Vagina (tissue), 2 donors: ENCODE measurements at regions not wholly inside any gene's neighbourhood (a gene's known extent, or its start where the extent isn't known, plus 50 kb on each side); places are given as distances from the start of the nearest gene placed in this dataset.

Experiments
- POLR2A ChIP-seq, 2 donors: fragments of 450-650 bp; IDR thresholded peaks; one replicate each; pipeline ENCODE4 v1.6.1; 2017; ENCODE audit warnings: antibody characterized with exemption in 2 of 2, mild to moderate bottlenecking in 2 of 2, moderate library complexity in 2 of 2
- POLR2AphosphoS5 ChIP-seq, 2 donors: sonication (generic); formaldehyde crosslinking; IDR thresholded peaks; one replicate each; pipeline ENCODE4 v1.9.0; 2017; ENCODE audit warnings: antibody characterized with exemption in 2 of 2, mild to moderate bottlenecking in 2 of 2, low read depth in 1 of 2; ENCODE audit not compliant: insufficient read depth in 1 of 2
- TF ChIP-seq, protein P1 (sequence below), 3 experiments: fragments of 450-650 bp in 2 of 3; fragments of 200-600 bp in 1 of 3; sonication (generic) in 1 of 3; IDR thresholded peaks; one replicate each; pipeline ENCODE4 v1.5.1; 2017 to 2019; ENCODE audit warnings: antibody characterized with exemption in 3 of 3, mild to moderate bottlenecking in 2 of 3, moderate library complexity in 2 of 3

DNA sequence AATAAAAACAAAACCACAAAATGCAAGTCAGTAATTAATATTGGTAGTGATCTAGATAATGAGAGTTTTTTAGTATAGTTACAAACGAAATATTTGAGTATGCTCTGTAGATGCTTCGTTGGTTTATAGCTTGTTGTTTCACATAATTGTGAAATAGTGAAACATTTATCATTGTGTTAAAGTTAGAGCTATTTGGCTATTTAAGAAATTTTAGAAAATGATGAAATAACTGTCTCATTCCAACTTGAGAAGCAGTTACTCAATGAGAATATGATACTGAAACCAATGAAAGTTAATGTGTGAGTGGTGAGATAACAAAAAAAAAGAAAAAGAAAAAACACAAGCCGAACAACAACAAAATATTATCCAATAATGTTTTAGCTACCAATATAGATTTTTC is 475.6 kb upstream of the ZEB2 start:
- TF ChIP-seq, protein P1, sequence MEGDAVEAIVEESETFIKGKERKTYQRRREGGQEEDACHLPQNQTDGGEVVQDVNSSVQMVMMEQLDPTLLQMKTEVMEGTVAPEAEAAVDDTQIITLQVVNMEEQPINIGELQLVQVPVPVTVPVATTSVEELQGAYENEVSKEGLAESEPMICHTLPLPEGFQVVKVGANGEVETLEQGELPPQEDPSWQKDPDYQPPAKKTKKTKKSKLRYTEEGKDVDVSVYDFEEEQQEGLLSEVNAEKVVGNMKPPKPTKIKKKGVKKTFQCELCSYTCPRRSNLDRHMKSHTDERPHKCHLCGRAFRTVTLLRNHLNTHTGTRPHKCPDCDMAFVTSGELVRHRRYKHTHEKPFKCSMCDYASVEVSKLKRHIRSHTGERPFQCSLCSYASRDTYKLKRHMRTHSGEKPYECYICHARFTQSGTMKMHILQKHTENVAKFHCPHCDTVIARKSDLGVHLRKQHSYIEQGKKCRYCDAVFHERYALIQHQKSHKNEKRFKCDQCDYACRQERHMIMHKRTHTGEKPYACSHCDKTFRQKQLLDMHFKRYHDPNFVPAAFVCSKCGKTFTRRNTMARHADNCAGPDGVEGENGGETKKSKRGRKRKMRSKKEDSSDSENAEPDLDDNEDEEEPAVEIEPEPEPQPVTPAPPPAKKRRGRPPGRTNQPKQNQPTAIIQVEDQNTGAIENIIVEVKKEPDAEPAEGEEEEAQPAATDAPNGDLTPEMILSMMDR (IDR thresholded peaks at IDR 0.05): no peak
- TF ChIP-seq POLR2A (IDR thresholded peaks at IDR 0.05) (no peak), POLR2AphosphoS5 (IDR thresholded peaks at IDR 0.05; ENCODE audit: insufficient read depth in 1 of 2, low read depth in 1 of 2) (peak; percentile 7 to 45)
